ENCODE measurements at regions not wholly inside any gene's neighbourhood (a gene's known extent, or its start where the extent isn't known, plus 50 kb on each side); places are given as distances from the start of the nearest gene placed in this dataset.

- no peak for TF ChIP-seq CTCF (IDR thresholded peaks at IDR 0.05; ENCODE audit: insufficient read depth, low read length)
- peak; percentile 98 for DNase-seq (ENCODE audit: low read depth)
- H3K4me3 ChIP-seq (ENCODE audit: low read depth, low read length), result no peak overlapping the region
Observed at GRCh38 chr15:87369269-87369668, 887.3 kb downstream of the NTRK3 start.

GRCh38 chr15:87368511-87368910 lies 888.0 kb downstream of the NTRK3 start:
- TF ChIP-seq CTCF (IDR thresholded peaks at IDR 0.05; ENCODE audit: insufficient read depth, low read length), result no peak
- no peak overlapping the region for H3K4me3 ChIP-seq (ENCODE audit: low read depth, low read length)
- peak; percentile 32 for DNase-seq (ENCODE audit: low read depth)

- no peak for TF ChIP-seq CTCF (IDR thresholded peaks at IDR 0.05; ENCODE audit: insufficient read depth, low read length)
- DNase-seq (ENCODE audit: low read depth), result peak; percentile 89
- H3K4me3 ChIP-seq (ENCODE audit: low read depth, low read length), result no peak overlapping the region
Observed at GRCh38 chr15:87365186-87365585, 891.4 kb downstream of the NTRK3 start.

- no peak for TF ChIP-seq CTCF (IDR thresholded peaks at IDR 0.05; ENCODE audit: insufficient read depth, low read length)
- H3K4me3 ChIP-seq (ENCODE audit: low read depth, low read length), result no peak overlapping the region
- no peak for DNase-seq (ENCODE audit: low read depth)
Observed at GRCh38 chr15:87362531-87362930, 894.0 kb downstream of the NTRK3 start.

- no peak for TF ChIP-seq CTCF (IDR thresholded peaks at IDR 0.05; ENCODE audit: insufficient read depth, low read length)
- no peak overlapping the region for H3K4me3 ChIP-seq (ENCODE audit: low read depth, low read length)
- no peak for DNase-seq (ENCODE audit: low read depth)
Observed at GRCh38 chr15:87357637-87358313, 898.8 kb downstream of the NTRK3 start.

- no peak for TF ChIP-seq CTCF (IDR thresholded peaks at IDR 0.05; ENCODE audit: insufficient read depth, low read length)
- no peak overlapping the region for H3K4me3 ChIP-seq (ENCODE audit: low read depth, low read length)
- peak; percentile 58 for DNase-seq (ENCODE audit: low read depth)
Observed at GRCh38 chr15:87355946-87356345, 900.6 kb downstream of the NTRK3 start.

All from fibroblast of the aortic adventitia (primary cell).